HG03175 (cell line): ENCODE measurements at regions not wholly inside any gene's neighbourhood (a gene's known extent, or its start where the extent isn't known, plus 50 kb on each side); places are given as distances from the start of the nearest gene placed in this dataset.
"Not testable (repeated sequence)": the region's sequence is repeated elsewhere in the genome, so short reads cannot be mapped to it uniquely, and the experiment has no call there.

Experiments used
- ATAC-seq: cut with Tn5 transposase; IDR thresholded peaks from one replicate; pipeline ENCODE4 v1.9.1; 2021; ENCODE audit warnings: mild to moderate bottlenecking, moderate library complexity; ENCODE audit not compliant: unreplicated experiment

GRCh38 chr18:41071826-41072225, 883.2 kb upstream of the PIK3C3 start:
- no peak for ATAC-seq

DNA sequence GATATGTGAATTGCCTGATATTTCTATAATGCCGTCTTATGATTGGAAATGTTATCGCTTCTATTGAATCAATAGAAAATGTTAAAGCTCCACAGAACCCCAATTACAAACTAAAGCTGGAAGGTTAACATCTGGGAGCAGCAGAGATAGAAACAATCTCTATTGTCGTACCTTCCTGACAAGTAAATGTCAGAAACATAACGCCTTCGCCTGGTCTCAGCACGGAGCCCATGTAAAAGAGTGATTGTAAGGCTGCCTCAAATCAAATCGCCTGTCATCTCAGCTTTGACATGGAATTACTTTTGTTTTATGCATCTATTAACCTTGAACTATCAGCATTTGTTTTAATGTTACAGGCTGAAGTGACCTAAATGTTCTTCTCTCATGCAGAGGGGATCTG, 885.9 kb upstream of the PIK3C3 start:
- no peak for ATAC-seq

GRCh38 chr18:41064916-41065315, 890.1 kb upstream of the PIK3C3 start:
- no peak for ATAC-seq

DNA sequence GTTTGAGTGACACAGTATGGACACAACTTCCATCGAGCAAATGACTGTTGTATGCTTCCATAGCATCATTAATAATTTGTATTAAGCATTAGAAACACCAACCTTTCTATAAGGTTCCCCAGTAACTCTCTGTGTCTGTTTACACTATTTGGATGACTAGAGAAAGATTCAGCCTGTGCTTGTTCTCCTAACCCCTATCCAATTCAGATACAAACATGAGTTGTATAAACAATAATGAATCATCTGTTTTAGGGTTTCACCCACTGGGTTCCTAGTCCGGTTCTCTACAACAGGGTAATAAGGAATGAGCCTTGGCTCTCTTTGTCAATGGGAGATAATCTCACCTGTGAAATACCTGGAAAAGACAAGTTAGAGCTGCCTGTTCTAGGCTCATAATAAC, 894.1 kb upstream of the PIK3C3 start:
- no peak for ATAC-seq

DNA sequence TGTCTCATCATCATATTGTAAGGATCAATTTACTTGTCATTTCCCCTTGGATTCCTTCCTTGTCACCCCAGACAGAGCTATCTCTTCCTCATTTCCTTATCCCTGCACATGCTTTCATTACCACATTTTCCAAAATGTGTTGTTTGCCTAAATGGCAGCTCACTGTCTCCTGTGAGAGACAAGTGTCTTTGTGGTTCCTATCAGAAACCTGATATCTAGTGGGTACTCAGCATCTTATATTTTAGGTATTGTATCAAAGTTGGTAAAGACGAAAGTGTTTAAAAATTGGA, 896.0 kb upstream of the PIK3C3 start:
- ATAC-seq = no peak

DNA sequence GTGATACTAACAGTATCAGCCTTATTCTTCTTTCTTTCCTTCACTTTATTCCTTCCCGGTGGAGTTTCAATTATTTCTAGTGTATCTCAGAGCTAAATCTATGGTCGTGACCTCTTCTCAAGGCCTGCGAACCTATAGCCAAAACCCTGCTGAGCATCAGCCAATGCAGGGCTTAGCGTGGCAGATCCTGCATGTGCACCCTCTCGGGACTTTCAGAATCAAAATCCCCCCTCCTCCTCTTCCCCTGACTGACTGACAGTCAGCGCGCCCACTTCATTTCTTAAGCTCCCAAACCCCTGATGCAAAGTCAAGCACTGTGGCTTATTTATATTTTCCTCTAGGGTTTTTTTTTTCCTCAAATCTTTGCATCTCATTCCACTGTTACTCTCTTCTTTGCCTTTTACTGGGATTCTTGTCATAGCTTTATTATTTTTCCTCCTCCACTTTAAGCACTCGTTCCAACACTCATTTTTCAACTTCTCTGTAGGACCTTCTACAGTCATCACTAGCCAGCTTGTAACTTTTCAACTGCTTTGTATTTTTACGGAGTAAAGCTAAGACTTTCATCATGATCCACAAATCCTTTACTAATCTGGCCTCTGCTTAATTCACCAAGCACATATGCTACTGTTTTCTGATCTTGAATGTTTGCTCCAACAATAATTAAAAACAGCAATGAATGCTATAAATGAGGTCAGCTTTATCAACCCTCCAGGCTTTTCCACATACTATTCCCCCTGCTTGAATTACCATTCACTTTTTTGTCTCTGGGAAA, 896.5 kb upstream of the PIK3C3 start:
- ATAC-seq = no peak

GRCh38 chr18:41052625-41053024, 902.4 kb upstream of the PIK3C3 start:
- ATAC-seq = no peak

DNA sequence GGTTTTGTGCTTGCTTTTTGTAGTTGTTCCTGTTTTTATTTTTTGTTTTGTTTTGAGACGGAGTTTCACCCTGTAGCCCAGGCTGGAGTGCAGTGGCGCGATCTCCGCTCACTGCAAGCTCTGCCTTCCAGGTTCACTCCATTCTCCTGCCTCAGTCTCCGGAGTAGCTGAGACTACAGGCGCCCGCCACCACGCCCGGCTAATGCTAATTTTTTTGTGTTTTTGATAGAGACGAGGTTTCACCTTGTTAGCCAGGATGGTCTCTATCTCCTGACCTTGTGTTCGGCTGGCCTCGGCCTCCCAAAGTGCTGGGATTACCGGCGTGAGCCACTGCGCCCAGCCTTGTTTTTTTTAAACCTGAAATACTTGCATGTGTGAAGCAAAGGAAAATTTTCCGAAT, 908.8 kb upstream of the PIK3C3 start:
- ATAC-seq = not testable (repeated sequence)

- no peak for ATAC-seq
Observed at GRCh38 chr18:41043876-41044275, 911.2 kb upstream of the PIK3C3 start.

- ATAC-seq = no peak
Observed at GRCh38 chr18:41042866-41043265, 912.2 kb upstream of the PIK3C3 start.

DNA sequence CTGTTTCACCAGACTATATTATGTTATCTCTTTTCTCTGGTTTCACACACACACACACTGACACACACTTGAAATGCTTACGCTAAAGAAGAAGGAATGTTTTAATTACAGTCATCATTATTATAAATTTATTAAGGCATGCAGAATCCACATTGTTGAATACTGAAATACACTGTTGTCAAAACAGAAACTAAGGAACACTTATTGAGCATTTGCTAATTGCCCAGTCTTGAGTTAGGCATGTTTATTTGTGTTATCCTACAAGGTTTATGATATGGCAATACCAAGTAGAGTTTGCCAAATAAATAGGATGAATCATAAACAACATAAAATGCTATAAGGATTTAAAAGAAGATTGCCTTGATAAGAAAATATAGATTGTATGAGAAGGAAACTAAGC, 917.0 kb upstream of the PIK3C3 start:
- ATAC-seq = no peak

DNA sequence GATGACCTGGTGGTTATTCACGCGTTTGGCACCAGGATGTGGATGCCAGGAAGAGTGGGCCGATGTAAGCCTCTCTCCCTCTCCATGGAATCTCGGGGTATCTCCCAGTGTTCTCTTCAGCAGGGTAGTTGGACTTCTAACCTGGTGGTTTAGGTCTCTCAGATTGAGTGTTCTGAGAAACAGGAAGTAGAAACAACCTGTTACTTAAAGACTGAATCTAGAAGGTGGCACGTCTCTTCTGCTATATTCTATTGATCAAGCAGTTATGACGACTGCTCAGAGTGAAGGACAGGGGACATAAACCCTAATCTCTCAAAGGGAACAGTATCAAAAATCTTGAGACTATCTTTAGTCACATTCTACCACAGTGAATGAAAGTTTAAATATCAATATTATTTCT, 918.7 kb upstream of the PIK3C3 start:
- ATAC-seq = no peak

DNA sequence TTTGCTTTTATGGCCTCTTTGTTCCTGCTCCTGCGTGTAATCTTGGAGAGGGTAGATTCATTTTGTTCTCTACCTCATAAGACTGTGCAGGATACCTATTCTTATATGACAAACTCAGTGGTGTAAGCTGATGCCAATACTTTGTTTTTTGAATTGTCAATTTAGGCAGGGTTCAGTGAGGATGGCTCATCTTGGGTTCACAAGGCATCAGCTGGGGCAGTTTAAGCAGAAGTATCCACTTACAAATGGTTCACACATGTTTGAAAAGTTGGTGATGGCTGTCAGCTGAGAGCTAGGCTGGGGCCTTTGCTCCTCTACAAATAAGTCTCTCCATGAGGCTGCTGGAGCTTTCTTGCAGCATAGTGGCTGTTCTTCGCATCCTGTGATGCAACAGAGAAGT, 920.6 kb upstream of the PIK3C3 start:
- ATAC-seq = no peak

DNA sequence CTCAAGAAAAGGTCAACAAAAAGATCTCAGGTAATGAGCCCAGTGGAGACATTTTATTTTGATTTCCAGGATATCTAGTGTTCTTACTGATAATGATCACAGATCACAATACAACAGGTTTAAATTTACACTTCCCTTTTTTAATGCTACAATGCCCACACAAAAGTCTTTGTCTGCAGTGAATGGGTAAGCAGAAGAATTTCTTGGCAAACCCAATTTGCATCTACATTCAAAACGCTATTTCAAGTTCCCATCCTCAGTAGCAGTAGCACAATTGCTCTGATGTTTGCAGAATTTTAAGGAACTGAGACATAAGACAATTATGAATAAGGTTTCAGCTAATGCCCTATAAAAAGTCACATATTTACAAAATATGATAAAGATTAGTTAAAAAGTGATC, 929.4 kb upstream of the PIK3C3 start:
- ATAC-seq = no peak

GRCh38 chr18:41024792-41025191, 930.2 kb upstream of the PIK3C3 start:
- ATAC-seq = no peak

DNA sequence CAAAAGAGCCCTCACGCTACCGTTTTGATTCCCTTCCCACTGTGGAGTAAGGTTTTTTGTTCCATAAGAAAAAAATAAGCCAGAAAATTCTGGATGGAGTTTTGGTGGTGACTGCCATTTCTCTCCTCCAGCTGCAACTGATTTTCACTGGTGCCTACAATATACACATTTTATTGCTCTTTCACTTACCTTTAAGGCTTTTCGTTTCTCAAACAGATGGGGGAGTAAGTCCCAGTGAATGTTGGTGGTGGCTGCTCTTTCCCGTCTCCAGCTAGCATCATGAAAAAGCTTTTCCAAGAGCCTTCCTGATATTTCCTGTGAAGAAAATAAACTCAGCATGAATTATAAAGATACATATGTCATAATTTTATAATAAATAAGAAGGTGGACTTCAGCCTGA, 932.5 kb upstream of the PIK3C3 start:
- ATAC-seq = no peak

- ATAC-seq = no peak
Observed at GRCh38 chr18:41021089-41021488, 933.9 kb upstream of the PIK3C3 start.

- ATAC-seq = no peak
Observed at GRCh38 chr18:41012194-41012593, 942.8 kb upstream of the PIK3C3 start.

DNA sequence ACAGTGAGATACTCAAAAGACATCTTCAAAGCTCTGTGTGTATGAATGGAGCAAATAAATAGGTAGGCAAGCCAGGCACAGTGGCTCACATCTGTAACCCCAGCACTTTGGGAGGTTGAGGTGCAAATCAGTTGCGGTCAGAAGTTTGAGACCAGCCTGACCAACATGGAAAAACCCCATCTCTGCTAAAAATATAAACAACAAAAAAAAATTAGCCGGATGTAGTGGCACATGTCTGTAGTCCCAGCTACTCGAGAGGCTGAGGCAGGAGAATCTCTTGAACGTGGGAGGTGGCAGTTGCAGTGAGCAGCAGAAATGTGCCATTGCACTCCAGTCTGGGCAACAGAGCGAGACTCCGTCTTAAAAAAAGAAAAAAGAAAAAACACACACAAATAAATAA, 945.1 kb upstream of the PIK3C3 start:
- no peak for ATAC-seq

GRCh38 chr18:41004324-41004723, 950.7 kb upstream of the PIK3C3 start:
- no peak for ATAC-seq

DNA sequence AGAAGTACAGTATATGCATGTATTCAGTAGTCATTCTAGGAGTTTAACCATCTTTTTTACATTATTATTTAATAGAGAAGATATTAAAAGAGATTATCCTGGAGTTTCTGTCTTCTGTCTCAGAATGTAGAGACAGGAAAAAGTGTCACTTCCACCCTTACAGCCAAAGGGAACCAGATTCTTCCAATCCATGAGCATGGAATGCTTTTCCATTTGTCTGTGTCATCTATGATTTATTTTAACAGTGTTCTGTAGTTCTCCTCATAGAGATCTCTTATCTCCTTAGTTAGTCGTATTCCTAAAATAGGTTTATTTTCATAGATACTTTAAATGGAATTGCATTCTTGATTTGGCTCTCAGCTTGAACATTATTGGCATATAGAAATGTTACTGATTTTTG, 959.5 kb upstream of the PIK3C3 start:
- ATAC-seq = no peak

DNA sequence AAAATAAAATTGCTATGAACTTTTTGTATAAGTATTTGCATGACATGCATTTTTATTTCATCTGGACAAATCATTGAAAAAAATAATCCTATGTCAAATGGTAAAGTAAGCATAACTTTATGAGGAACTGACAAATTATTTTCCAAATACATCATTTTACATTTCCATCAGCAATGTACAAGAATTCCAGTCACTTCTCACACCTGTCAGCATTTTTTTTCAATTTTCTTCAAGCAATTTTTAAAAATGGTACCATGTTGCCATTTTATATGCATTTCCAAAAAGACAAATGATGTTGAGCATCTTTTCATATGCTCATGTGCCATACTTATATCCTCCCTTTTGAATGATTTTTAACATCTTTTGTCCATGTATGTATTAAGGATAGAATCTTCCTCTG, 961.7 kb upstream of the PIK3C3 start:
- no peak for ATAC-seq

- no peak for ATAC-seq
Observed at GRCh38 chr18:40987581-40987980, 967.5 kb upstream of the PIK3C3 start.
